ENCODE measurements at regions not wholly inside any gene's neighbourhood (a gene's known extent, or its start where the extent isn't known, plus 50 kb on each side); places are given as distances from the start of the nearest gene placed in this dataset.

DNA sequence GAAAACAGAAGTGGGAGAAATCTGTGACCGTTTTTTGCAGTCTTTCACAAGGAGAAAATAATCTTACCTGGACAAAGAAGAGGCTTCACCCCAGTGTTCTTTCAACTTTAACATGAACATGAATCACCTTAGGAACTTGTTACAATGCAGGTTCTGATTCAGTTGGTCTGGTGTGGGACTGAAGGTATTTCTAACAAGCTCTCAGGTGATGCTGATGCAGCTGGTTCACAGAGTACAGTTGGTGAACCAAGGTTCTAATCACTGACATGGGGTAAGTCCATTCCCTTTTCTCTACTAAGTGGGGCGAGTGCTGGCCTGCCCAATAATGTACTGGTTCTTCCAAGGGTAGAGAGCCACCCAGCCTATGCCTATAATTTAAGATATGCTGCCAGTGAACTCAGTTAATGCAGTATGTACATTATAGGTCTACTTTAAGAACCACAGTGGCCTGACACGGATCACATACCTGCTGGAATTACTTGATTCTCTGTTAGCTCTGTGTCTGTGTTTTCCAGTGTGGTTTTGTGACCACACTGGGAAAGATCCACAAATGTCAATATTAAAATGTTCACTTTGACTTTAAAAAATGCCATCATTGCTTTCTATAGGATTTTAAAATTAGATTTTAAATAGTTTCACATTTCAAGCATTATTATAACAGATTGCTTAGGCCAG, 304.1 kb downstream of the ZNF621 start:
- Histone ChIP-seq H3K9me3 (ENCODE audit: insufficient read depth, low read depth, low read length) (no peaks in the 10 kb centered on the region), H3K27ac (ENCODE audit: low read depth, low read length) (no peak overlapping the region), H3K79me2 (ENCODE audit: control insufficient read depth, insufficient read depth, low read length, poor library complexity) (no peaks in the 10 kb centered on the region), H3K79me1 (ENCODE audit: low read length) (no peaks in the 10 kb centered on the region), H2BK12ac (ENCODE audit: low read length) (no peak overlapping the region), H2AK5ac (ENCODE audit: low read length) (no peak overlapping the region), H2AFZ (ENCODE audit: insufficient read depth, low read length, poor library complexity) (no peak overlapping the region), H3K4me3 (ENCODE audit: low read depth, low read length) (no peak overlapping the region), H4K8ac (ENCODE audit: low read depth, low read length) (no peak overlapping the region), H3K18ac (ENCODE audit: low read length) (no peak overlapping the region), H2BK5ac (ENCODE audit: low read depth, low read length, poor library complexity) (no peak overlapping the region), H3K4ac (ENCODE audit: low read depth, low read length) (no peak overlapping the region), H4K91ac (ENCODE audit: low read depth, low read length) (no peak overlapping the region), H2BK120ac (ENCODE audit: insufficient read depth, low read length, poor library complexity) (no peak overlapping the region), H3K27me3 (ENCODE audit: insufficient read depth, low read length) (no peaks in the 10 kb centered on the region), H3K9ac (ENCODE audit: low read length) (no peak overlapping the region), H4K12ac (ENCODE audit: low read depth, low read length) (no peak overlapping the region), H3K4me2 (ENCODE audit: low read length) (no peak overlapping the region), H3K4me1 (ENCODE audit: control insufficient read depth in 1 of 2, insufficient read depth in 2 of 2, low read length in 2 of 2) (no peaks in the 10 kb centered on the region), H3K14ac (ENCODE audit: low read length) (no peak overlapping the region), H3K23ac (ENCODE audit: low read length) (no peak overlapping the region), H3K36me3 (ENCODE audit: control insufficient read depth in 1 of 2, insufficient read depth in 2 of 2, low read length in 2 of 2) (no peaks in the 10 kb centered on the region)
- no peak for DNase-seq
- WGBS (ENCODE audit: extremely low coverage, insufficient coverage, insufficient read length) = no CpG with 5 or more reads among the region's 3 CpGs

DNA sequence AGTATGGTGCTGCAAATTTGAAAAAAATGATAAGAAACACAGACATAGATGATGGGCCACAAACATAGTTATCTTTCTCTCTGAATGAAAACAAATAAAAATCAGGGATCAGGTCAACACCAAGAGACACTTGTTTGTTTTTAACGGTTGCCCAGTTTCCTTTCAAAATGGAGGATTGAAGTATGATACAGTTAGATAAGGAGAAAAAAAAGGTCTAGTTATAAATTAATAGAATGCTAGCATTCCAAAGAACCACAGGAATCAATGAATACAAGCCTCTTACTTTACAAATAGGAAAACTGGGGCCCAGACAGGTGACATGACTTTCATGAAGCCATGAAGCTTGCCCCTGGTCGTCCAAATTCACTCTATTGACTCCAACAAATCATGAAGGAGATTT, 305.1 kb downstream of the ZNF621 start:
- Histone ChIP-seq H4K8ac (ENCODE audit: low read depth, low read length) (no peak overlapping the region), H3K27me3 (ENCODE audit: insufficient read depth, low read length) (no peaks in the 10 kb centered on the region), H3K4me1 (ENCODE audit: control insufficient read depth in 1 of 2, insufficient read depth in 2 of 2, low read length in 2 of 2) (no peaks in the 10 kb centered on the region), H3K4me3 (ENCODE audit: low read depth, low read length) (no peak overlapping the region), H3K9ac (ENCODE audit: low read length) (no peak overlapping the region), H4K12ac (ENCODE audit: low read depth, low read length) (no peak overlapping the region), H3K27ac (ENCODE audit: low read depth, low read length) (no peak overlapping the region), H3K18ac (ENCODE audit: low read length) (no peak overlapping the region), H2AK5ac (ENCODE audit: low read length) (no peak overlapping the region), H2BK120ac (ENCODE audit: insufficient read depth, low read length, poor library complexity) (no peak overlapping the region), H2BK12ac (ENCODE audit: low read length) (no peak overlapping the region), H3K14ac (ENCODE audit: low read length) (no peak overlapping the region), H4K91ac (ENCODE audit: low read depth, low read length) (no peak overlapping the region), H3K23ac (ENCODE audit: low read length) (no peak overlapping the region), H3K79me1 (ENCODE audit: low read length) (no peaks in the 10 kb centered on the region), H3K4ac (ENCODE audit: low read depth, low read length) (no peak overlapping the region), H3K36me3 (ENCODE audit: control insufficient read depth in 1 of 2, insufficient read depth in 2 of 2, low read length in 2 of 2) (no peaks in the 10 kb centered on the region), H3K9me3 (ENCODE audit: insufficient read depth, low read depth, low read length) (no peaks in the 10 kb centered on the region), H2BK5ac (ENCODE audit: low read depth, low read length, poor library complexity) (no peak overlapping the region), H3K4me2 (ENCODE audit: low read length) (no peak overlapping the region), H3K79me2 (ENCODE audit: control insufficient read depth, insufficient read depth, low read length, poor library complexity) (no peaks in the 10 kb centered on the region), H2AFZ (ENCODE audit: insufficient read depth, low read length, poor library complexity) (no peak overlapping the region)
- WGBS (ENCODE audit: extremely low coverage, insufficient coverage, insufficient read length) = no CpG with 5 or more reads among the region's 2 CpGs
- no peak for DNase-seq

DNA sequence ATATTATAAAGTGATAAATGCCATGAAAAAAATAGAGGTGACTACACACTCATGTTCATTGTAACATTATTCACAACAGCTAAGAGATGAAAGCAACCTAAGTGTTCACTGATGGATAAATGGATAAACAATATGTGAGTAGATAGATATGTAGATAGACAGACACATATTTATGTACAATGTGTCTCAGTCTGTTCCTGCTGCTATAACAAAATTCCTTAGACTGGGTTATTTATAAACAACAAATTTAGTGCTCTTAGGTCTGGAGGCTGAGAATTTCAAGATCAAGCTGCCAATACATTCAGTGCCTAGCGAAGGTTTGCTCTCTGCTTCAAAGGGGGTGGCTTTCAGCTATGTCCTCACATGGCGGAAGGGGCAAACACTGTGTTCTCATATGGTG, 312.5 kb downstream of the ZNF621 start:
- Histone ChIP-seq H3K4me1 (ENCODE audit: control insufficient read depth in 1 of 2, insufficient read depth in 2 of 2, low read length in 2 of 2) (no peaks in the 10 kb centered on the region), H4K91ac (ENCODE audit: low read depth, low read length) (no peak overlapping the region), H3K27me3 (ENCODE audit: insufficient read depth, low read length) (no peaks in the 10 kb centered on the region), H4K8ac (ENCODE audit: low read depth, low read length) (no peak overlapping the region), H3K79me2 (ENCODE audit: control insufficient read depth, insufficient read depth, low read length, poor library complexity) (no peaks in the 10 kb centered on the region), H2BK12ac (ENCODE audit: low read length) (no peak overlapping the region), H2BK5ac (ENCODE audit: low read depth, low read length, poor library complexity) (no peak overlapping the region), H4K12ac (ENCODE audit: low read depth, low read length) (no peak overlapping the region), H3K4me2 (ENCODE audit: low read length) (no peak overlapping the region), H3K4me3 (ENCODE audit: low read depth, low read length) (no peak overlapping the region), H2AK5ac (ENCODE audit: low read length) (no peak overlapping the region), H2AFZ (ENCODE audit: insufficient read depth, low read length, poor library complexity) (no peak overlapping the region), H3K27ac (ENCODE audit: low read depth, low read length) (no peak overlapping the region), H3K9ac (ENCODE audit: low read length) (no peak overlapping the region), H3K36me3 (ENCODE audit: control insufficient read depth in 1 of 2, insufficient read depth in 2 of 2, low read length in 2 of 2) (no peaks in the 10 kb centered on the region), H3K79me1 (ENCODE audit: low read length) (no peaks in the 10 kb centered on the region), H3K9me3 (ENCODE audit: insufficient read depth, low read depth, low read length) (no peaks in the 10 kb centered on the region), H3K23ac (ENCODE audit: low read length) (no peak overlapping the region), H3K4ac (ENCODE audit: low read depth, low read length) (no peak overlapping the region), H2BK120ac (ENCODE audit: insufficient read depth, low read length, poor library complexity) (no peak overlapping the region), H3K18ac (ENCODE audit: low read length) (no peak overlapping the region), H3K14ac (ENCODE audit: low read length) (no peak overlapping the region)
- DNase-seq = no peak
- no CpG with 5 or more reads among the region's 2 CpGs for WGBS (ENCODE audit: extremely low coverage, insufficient coverage, insufficient read length)

- no peak overlapping the region for H2AFZ ChIP-seq (ENCODE audit: insufficient read depth, low read length, poor library complexity)
- no peak overlapping the region for H4K8ac ChIP-seq (ENCODE audit: low read depth, low read length)
- no peaks in the 10 kb centered on the region for H3K9me3 ChIP-seq (ENCODE audit: insufficient read depth, low read depth, low read length)
- H3K79me1 ChIP-seq (ENCODE audit: low read length) = no peaks in the 10 kb centered on the region
- no peak overlapping the region for H3K18ac ChIP-seq (ENCODE audit: low read length)
- H3K27me3 ChIP-seq (ENCODE audit: insufficient read depth, low read length) = no peaks in the 10 kb centered on the region
- H3K36me3 ChIP-seq (ENCODE audit: control insufficient read depth in 1 of 2, insufficient read depth in 2 of 2, low read length in 2 of 2) = no peaks in the 10 kb centered on the region
- H3K9ac ChIP-seq (ENCODE audit: low read length) = no peak overlapping the region
- no peak overlapping the region for H3K4ac ChIP-seq (ENCODE audit: low read depth, low read length)
- no peak overlapping the region for H2BK12ac ChIP-seq (ENCODE audit: low read length)
- H3K4me2 ChIP-seq (ENCODE audit: low read length) = no peak overlapping the region
- WGBS (ENCODE audit: extremely low coverage, insufficient coverage, insufficient read length) = no CpG with 5 or more reads among the region's 1 CpG
- H2BK5ac ChIP-seq (ENCODE audit: low read depth, low read length, poor library complexity) = no peak overlapping the region
- H2BK120ac ChIP-seq (ENCODE audit: insufficient read depth, low read length, poor library complexity) = no peak overlapping the region
- no peak overlapping the region for H3K14ac ChIP-seq (ENCODE audit: low read length)
- H2AK5ac ChIP-seq (ENCODE audit: low read length) = no peak overlapping the region
- DNase-seq = no peak
- H3K23ac ChIP-seq (ENCODE audit: low read length) = no peak overlapping the region
- no peak overlapping the region for H3K4me3 ChIP-seq (ENCODE audit: low read depth, low read length)
- H3K27ac ChIP-seq (ENCODE audit: low read depth, low read length) = no peak overlapping the region
- no peaks in the 10 kb centered on the region for H3K79me2 ChIP-seq (ENCODE audit: control insufficient read depth, insufficient read depth, low read length, poor library complexity)
- H4K91ac ChIP-seq (ENCODE audit: low read depth, low read length) = no peak overlapping the region
- no peak overlapping the region for H4K12ac ChIP-seq (ENCODE audit: low read depth, low read length)
- H3K4me1 ChIP-seq (ENCODE audit: control insufficient read depth in 1 of 2, insufficient read depth in 2 of 2, low read length in 2 of 2) = peaks cover 0 to 5% of the 10 kb centered on the region in 2 experiments
These were observed 316.4 kb downstream of the ZNF621 start for GRCh38 chr3:40841131-40841530.

All from trophoblast cell (in vitro differentiated cells and primary cell).